Activated CD8-positive, alpha-beta memory T cell treated with anti-CD3 and anti-CD28 coated beads, Interleukin-2, amount 50 U/mL, for 48 hours (primary cell): ENCODE measurements at regions not wholly inside any gene's neighbourhood (a gene's known extent, or its start where the extent isn't known, plus 50 kb on each side); places are given as distances from the start of the nearest gene placed in this dataset.
A peak's percentile ranks its signal among the peaks of the same experiment; 100 is the strongest.
"Not testable (repeated sequence)": the region's sequence is repeated elsewhere in the genome, so short reads cannot be mapped to it uniquely, and the experiment has no call there.

Source experiments
- DNase-seq: peaks from one replicate; pipeline ENCODE4 v3.0.0-alpha.2; 2020

DNA sequence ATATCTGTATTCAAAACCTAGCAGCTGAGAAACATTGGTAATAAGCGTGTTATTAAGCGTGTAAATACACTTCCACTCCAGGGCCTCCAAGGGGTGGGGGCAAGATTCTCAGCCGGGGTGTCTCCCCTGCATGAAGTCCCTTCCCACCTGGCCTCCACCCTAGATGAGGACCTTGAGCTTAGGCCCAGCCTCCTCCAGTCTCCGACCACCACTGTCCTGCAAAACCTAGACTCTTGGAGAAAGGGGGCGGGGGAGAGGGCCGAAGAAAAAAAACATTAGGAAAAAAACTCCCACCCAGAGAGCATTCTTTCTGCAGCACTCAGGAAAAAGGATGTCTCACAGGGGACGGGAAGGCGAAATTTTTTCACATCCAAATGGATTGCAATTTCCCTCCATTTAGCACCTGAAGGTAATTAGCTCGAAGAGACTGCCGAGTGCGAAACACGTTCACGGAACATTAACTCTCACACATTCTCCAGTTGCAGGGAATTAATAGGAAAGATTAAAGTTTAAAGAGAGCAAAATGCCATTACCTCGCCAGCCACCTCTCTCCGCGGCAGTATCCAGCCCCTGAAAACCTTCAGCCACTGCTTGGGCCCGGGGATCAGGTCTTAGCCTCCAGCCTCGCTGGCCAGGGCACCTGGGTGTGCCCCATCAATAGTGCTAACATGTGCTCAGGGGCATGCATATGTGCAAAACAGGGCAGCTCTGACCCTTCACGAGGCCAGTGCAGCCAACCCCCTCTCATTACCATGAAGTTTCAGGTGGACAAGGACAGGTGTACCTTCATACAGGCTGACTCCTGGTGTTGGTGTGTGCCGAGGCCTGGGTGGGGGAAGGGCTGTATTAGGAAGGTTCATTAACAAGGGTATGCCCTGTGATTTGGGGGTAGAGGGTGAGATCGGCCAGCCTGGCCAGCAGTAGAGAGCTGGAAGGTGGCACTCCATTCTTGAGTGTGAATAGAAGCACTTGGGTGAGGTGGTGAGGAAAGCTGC lies 77.2 kb downstream of the HIF1AN start:
- peak; percentile 33 for DNase-seq

DNA sequence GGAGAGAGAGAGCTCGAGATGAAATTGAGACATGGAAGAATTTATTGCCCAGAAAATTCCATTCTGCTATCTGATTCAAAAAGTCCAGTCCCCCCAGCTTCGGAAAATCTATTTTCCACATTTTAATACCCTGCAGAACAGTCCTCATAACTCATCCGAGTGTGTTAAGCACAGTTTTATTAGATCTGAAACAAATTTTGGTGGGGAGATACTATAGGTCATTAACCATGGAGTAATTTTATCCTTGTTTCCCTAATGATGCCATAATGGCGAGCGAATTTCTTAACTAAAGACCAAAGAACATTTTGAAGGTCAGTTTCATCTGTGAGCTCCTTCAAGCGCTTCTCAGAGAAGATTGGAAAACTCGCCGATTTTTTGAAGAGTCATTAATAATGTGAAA lies 78.1 kb downstream of the HIF1AN start:
- no peak for DNase-seq

DNA sequence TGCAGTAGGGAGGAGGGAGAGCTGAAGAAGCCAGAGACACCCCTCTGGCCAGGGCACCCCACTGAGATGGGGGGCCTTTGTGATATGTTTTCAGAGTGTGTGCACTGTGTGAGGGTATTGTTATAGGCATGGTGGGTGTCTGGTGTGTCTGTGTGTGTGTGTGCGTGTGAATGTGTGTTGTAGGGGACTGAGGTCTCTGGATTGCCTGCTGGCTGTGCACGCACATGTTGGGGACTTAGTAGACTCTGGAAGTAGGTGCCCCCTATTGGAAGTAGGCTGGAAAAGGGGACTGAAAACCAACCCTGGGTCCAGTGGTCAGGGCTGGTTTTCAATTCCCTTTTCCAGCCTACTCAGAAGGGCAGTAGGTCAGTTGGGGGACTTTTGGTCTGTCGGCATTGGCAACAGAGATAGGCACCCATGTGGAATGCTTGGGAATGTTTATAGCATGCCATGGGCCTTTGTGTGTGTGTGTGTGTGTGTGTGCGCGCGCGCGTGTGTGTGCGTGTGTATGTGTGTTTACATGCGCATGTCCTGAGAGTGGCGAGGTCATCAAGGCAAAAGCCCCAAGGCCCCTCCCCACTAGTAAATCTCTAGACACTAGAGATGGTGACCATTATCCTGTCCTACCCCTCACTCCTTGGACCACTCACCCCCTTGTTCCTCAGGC lies 78.8 kb downstream of the HIF1AN start:
- peak; percentile 43 for DNase-seq

DNA sequence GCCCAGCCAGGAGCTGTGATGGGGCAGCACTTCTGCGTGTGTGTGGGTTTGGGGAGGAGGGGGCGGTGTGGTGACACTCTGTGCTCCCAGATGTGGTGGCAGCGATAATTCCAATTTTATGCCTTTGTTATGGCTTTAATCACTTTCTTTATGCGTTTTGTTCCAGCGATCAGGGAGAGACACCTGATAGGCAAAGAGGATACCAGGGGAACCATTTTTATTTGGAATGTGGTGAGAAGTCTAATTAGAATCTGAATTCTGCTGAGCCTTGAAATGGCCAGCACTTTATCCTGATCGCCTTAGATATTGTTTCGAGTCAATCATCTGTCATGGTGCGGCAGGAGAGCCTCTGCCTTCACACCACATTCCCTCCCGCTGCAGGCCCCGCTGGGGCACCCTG lies 79.5 kb downstream of the HIF1AN start:
- DNase-seq: no peak

DNA sequence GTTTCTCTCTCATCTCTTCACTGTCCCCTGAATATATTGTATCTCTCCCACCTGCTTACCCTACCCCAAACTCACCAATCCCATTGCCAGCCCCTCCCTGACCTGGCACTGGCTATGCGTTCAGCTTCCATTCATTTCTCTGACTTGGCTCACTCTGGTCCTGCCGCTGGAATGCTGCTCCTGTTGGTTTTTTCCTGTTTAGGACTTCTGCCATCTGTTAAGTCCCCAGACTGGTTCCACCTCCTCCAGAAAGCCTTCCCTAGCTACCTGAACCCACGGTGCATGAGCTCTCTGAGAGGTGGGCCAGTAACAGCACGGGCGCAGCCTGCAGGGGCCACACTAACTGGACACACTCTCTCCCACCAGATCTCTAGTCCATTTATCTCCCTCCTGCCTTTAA lies 80.2 kb downstream of the HIF1AN start:
- no peak for DNase-seq

DNA sequence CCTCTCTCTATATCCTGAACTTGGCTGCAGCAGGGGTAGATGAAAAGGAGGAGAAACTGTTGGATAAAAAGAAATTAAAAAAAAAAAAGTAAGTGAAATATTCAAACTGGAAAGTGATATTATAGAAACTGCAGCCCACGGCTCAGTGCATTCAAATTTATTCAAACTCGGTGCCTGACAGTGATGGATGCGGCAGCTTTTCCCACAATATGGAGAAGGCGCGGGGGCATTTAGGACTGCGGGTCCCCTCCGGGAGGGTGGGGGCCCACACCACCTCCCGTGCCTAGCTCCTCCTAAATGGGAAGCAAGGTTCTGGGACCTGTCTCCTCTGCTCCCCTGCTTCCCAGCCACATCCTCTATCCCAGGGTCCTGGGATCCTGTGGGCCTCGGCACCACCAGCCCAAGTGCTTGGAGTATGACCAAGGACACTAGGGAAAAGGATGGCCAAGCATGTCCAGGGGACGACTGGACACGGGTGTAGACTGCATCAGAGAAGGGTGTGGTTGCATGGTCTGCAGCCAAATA lies 82.4 kb downstream of the HIF1AN start:
- DNase-seq: no peak

DNA sequence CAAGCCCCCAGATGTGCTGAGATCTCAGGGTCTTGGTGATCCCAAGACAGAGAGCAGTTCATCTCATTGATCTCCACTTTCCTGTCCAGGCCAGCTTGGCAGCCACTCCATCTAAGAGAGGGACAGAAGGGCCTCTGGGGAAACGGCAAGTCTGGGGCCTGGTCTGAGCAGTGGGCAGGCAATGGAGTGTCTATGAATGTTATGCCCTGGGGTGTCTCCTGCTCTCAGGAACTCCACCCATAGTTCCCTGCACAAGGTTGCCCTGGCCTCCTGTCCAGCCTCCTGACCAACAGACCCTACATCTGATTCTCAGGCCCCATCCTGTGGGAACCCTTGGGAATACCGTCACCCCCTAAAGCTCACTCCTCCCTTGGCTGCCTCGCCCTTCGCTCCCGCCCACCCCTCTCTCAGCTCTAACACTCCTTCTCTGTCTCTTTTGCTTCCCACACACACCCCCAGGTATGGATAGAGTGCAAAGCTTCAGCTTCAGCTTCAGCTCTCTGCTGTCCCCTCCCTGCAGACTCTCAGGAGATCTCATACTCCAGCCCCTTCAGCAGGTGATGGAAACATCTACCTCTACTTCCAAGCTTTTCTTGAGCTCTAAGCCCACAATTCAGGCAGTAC lies 83.0 kb downstream of the HIF1AN start:
- no peak for DNase-seq

DNA sequence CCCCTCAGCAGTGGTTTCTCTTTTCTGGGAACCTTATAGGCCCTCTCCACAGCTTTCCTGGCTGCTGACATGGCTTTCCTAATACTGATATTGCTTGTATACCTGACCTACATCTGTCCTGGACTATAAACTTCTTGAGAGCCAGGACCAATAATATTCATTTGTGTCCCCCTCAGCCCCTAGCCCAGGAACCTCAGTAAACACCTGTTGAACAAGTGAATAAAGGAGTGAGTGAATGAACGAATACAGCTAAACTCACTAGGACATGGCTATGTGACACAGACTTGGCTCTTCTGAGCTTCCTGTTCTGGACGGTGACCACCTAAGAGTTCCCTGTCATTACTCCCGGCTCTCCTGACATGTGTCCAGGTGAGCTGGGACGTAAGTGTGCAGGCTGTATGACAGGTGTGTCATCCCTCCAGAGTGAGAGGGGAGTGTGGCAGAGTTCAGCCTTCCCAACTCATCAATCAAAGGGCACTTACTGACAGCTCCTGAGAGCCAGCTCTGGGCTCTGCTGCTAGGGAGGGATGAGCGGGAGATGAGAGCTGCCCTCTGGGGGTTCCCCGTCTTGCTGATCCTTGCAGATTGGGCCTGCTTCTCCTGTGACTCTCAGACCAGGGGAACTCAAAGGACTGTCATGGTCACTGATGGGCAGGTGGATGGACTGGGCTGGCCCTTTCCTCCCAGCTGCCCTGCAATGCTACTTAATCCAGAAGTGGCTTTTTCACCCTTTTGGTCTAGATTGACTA lies 84.5 kb downstream of the HIF1AN start:
- DNase-seq: no peak

DNA sequence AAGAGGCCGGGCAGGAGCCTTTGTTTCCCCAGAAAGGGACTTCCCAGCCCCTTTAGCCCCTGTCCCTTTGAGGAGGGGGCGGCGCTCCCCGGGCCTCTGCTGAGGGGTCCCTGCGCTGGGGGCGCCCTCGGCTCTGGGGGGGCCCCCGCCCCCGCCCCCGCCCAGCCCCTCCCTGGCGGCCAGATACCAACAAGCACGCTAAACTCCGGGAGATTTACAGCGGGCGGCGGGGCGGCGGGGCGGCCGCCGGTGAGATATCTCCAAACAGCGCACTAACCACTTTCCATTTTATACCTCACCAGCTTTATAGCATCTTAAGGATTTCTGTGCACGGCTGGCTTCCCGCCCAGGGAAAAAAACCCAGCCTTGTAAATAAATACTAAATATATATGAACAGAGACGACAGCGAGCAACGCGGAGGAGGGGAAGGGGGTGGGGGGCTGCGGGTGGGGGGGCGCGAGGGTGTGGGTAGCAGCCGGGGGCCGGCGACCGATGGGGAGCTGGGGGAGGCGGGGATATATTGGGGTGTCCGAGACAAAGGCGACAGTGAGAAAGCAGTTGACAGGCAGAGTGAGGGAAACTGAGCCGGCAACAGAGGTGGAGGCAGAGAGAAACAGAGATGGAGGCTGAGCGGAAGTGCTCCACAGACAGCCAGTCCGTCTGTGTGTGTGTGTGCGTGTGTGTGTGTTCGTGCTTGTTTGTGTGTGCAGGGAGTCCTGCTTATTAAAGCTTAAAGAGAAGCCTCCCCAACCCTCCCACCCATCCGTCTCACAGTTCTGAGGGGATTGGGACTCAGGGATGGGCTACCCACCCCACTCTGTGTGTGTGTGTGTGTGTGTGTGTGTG lies 85.8 kb downstream of the HIF1AN start:
- DNase-seq: no peak

DNA sequence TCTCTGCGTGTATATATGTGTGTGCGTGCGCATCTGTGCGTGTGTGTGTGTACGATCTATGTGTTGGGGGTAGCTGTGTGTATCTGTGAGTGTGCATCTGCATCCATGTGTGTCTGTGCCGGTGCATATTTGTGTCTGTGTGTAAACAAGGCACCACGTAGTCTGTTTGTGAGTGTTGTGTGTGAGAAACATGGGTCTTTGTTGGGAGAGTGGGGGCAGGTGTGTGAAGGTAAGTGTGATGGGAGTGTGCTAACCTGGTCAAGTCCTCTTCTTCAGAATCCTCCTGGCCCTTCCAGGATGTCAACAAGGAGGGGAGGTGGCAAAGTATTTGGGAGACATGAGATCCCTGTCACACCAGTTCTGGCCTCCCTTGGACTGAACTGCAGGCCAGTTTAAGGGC lies 87.2 kb downstream of the HIF1AN start:
- no peak for DNase-seq

DNA sequence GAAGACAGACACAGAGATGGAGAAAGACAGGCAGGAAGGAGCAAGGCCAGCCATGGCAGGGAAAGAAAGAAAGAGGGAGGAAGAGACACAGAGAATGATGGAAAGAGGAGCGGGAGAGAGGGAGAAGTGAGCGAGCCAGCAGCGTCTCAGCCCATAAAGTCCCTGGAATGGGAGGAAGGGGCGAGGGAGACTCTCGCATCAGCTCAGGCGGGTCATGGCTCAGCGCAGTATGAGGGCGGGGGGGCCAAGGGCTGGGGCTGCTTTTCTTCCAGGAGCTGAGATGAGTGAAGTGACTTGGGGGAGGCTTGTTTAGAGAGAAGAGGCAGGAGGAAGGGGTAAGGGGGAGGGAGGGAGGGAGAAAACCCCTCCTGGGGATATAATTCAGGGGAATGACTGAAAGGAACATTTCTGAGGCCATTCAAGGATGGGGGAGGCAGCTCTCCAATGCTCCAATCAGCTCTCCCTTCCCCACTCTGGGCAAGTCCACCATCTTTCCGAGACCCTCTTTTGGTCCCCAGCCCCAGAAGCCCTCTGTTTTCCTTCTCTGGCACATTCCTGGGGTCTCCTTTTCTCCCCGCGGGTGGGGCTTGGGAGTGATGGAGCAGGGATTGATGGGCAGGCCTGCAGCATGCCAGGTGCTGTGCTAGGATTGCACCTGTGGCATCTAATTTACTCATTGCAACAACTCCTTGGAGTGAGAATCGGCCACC lies 87.9 kb downstream of the HIF1AN start:
- no peak for DNase-seq

DNA sequence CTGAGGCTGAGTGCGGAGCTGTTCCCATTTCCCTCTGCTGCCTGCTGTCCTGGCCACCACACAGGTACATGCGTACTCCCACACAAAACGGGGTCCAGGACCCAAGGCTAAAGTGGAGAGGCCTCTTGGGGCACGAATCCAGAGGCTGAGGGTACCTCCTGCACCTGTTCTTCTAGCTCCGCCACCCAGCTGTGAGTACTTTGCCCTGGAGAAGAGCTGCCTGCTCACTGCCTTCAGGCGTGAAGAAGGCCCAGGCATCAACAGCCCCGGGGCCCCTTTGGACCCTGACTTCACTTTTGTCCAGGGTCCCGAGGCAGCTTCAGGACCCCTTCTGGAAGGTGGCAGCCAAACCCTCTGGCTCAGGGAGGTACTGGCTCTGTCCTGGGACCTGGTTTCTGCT lies 88.6 kb downstream of the HIF1AN start:
- DNase-seq: no peak

DNA sequence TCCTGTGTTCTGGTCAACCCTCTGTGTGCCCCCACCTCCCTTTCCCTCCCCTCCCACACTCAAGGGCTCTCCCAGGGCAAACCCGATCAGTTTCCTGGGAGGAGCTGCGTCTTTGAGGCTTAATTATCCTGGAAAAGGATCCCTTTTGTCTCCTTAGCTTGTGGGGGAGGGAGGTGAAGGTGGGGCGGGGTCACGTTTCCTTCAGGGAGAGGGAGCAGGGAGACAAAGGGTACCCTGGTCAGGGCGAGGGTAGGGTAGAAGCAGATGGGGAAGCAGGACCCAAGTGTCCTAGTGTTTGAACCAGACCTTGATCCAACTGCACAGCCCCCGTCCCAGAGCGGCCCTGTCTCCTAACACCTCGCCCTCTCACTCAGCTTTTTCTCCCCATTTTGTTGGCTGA lies 90.1 kb downstream of the HIF1AN start:
- no peak for DNase-seq

DNA sequence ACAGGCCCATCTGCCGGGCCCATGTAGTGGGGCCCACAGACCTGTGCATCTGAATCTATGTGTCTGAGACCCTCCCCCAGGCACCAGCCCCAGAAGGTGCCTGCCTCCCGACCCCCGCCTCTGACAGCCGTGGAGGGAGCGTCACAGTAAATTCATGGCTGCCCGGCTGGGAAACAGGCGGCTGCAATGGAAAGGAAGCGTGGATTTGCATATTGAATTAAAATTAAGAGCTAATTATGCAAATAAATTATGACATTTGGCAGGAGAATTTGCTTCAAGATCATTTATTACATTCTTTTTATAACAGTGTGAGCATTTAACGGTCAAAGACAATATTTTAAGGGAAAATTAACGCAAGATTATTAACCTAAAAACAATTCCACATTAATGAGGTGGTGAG lies 92.3 kb downstream of the HIF1AN start:
- DNase-seq: no peak

DNA sequence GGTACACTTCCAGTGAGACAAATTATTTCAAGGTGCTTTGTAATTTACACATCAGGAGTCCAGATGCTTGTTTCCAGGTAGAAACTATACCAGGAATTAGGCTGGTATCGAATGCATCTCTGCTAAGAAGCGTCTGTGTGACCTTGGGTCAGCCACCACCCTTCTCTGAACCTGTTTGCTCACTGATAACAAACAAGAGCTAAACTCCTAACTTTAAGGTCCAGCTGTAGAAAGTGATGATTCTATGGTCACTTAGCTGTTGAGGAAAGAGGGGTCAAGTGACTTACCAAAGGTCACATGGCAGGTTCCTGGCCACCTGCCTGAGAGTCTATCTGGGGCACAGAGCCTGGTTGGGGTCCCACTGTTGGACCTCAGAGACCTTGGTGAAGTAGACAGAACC lies 95.4 kb downstream of the HIF1AN start:
- no peak for DNase-seq

DNA sequence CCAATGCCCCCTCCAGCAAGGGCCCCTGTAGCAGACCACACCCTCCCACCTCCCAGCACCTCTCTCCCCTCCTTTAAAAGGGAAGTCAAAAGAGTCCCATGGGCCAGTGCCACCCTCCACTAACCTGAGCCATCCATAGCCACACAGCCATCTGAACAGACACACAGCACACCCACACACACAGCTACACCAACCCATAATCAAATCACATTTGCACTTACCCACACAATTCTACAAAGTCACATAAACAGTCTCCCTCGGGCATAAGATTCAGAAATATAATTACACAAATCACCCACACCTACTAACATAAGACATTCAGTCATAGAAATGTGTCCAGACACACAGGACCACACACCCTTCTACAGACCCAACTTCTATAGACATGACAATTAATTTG lies 96.3 kb downstream of the HIF1AN start:
- no peak for DNase-seq

DNA sequence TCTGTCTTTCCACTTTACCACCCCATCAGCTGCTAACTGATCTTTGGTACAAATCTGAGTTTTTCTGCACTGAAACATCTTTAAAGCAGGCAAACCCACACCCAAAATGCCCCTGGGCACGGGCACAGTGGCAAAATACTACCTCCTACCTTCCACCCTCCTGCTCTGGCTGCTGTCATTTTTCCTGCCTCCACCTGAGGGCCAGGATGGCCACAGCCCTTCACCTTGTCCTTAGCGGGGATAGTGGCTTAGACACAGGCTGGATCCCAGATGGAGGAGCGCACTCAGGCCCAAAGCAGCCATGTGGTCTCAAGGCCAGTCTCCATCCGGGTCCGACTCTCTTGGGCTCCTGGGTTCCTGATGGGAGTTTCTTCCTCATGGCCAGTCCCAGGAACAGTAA lies 98.3 kb downstream of the HIF1AN start:
- DNase-seq: no peak

DNA sequence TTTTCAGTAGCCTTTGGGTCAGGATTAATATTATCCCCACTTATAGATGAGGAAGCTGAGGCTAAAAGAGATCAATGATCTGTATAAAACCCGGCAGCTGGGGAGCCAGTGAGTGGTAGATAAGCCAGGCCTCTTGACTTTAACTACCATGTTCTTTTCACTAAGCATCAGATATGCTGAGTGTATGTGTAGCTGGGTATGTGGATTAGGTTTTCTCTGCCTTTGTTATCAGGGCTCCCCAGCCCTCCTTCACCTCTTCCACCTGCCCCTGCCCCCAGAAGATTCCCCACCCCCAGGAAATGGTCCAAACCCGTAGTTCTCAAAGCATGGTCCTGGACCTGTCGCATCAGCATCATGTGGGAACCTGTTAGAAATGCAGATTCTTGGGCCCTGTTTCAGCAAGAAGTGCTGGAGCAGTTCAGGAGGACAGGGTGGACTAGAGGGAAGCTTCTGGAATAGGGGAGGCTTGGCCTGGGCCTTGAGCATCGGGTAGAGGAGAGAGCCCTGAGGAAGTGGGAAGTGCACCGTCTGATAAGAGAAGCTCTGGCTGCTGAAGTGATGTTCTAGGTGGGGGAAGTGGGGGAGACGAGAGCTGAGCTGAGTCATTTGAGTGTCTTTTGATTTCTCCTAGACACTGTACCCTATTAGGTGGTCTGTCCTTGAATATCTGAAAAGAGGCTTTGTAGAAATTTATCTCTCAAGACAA lies 101.3 kb downstream of the HIF1AN start:
- DNase-seq: no peak

DNA sequence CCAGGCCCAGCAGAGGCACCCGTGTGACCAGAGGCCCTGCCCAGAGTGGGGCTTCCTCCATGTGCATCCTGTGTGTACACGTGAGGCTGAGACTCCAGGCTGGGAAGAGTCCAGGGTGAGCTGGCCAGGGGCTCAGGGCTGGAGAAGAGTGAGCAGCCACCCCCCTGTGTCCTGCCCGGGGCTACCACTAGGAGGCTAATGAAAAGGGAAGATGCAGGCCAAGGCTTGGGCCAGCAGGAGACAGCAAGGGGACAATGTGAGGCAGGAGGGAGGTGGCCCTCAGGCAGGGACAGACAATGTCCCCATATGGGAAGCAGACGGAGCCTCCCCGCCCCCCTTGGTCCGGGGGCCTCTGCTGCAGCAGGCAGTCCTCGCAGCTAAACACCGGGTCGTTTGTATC lies 102.0 kb downstream of the HIF1AN start:
- DNase-seq: no peak

DNA sequence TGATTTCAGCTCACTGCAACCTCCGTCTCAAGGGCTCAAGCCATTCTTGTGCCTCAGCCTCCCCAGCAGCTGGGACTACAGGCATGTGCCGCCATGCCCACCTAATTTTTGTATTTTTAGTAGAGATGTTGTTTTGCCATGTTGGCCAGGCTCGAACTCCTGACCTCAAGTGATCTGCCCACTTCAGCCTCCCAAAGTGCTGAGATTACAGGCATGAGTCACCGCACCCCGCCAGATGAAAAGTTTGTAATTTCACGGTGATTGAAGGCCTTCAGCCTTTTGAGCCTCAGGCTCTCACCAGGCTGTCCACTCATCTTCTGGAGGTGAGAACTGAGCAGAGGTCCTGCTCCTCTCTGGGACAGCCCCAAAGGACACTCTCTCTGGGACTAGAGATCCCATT lies 103.2 kb downstream of the HIF1AN start:
- DNase-seq: not testable (repeated sequence)
